ENCODE measurements at regions not wholly inside any gene's neighbourhood (a gene's known extent, or its start where the extent isn't known, plus 50 kb on each side); places are given as distances from the start of the nearest gene placed in this dataset.

GRCh38 chr3:159245871-159246270, 444.0 kb downstream of the MFSD1 start:
- Histone ChIP-seq H3K4me1 (ENCODE audit: low read length) (no peaks in the 10 kb centered on the region), H3K9me3 (replicated peaks; ENCODE audit: insufficient read depth, low read length) (no peaks in the 10 kb centered on the region), H3K9me2 (replicated peaks; ENCODE audit: insufficient read depth, low read length) (no peaks in the 10 kb centered on the region), H3K27me3 (replicated peaks; ENCODE audit: insufficient read depth, low read length) (no peaks in the 10 kb centered on the region), H2AFZ (ENCODE audit: low read length) (no peak overlapping the region), H3K4me2 (ENCODE audit: low read depth, low read length) (no peak overlapping the region), H3K36me3 (replicated peaks; ENCODE audit: insufficient read depth, low read length) (no peaks in the 10 kb centered on the region), H3K27ac (ENCODE audit: low read length) (no peak overlapping the region), H4K20me1 (ENCODE audit: insufficient read depth, low read length) (no peaks in the 10 kb centered on the region), H3K9ac (ENCODE audit: low read length) (no peak overlapping the region), H3K4me3 (ENCODE audit: low read length) (no peak overlapping the region), H3K79me2 (ENCODE audit: low read length) (no peaks in the 10 kb centered on the region), H3F3A (ENCODE audit: insufficient read depth, low read length) (no peaks in the 10 kb centered on the region)
- TF ChIP-seq EZH2 (optimal IDR thresholded peaks at IDR 0.05; ENCODE audit: low read depth, low read length) (no peak), EZH2phosphoT487 (IDR thresholded peaks at IDR 0.05; ENCODE audit: low read length) (no peak)
- TF ChIP-seq, protein P1, sequence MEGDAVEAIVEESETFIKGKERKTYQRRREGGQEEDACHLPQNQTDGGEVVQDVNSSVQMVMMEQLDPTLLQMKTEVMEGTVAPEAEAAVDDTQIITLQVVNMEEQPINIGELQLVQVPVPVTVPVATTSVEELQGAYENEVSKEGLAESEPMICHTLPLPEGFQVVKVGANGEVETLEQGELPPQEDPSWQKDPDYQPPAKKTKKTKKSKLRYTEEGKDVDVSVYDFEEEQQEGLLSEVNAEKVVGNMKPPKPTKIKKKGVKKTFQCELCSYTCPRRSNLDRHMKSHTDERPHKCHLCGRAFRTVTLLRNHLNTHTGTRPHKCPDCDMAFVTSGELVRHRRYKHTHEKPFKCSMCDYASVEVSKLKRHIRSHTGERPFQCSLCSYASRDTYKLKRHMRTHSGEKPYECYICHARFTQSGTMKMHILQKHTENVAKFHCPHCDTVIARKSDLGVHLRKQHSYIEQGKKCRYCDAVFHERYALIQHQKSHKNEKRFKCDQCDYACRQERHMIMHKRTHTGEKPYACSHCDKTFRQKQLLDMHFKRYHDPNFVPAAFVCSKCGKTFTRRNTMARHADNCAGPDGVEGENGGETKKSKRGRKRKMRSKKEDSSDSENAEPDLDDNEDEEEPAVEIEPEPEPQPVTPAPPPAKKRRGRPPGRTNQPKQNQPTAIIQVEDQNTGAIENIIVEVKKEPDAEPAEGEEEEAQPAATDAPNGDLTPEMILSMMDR (IDR thresholded peaks at IDR 0.05; ENCODE audit: low read length) = no peak
- DNase-seq = no peak

- Histone ChIP-seq H3K27ac (ENCODE audit: low read length) (no peak overlapping the region), H4K20me1 (ENCODE audit: insufficient read depth, low read length) (no peaks in the 10 kb centered on the region), H3K9me2 (replicated peaks; ENCODE audit: insufficient read depth, low read length) (no peaks in the 10 kb centered on the region), H3K4me1 (ENCODE audit: low read length) (no peaks in the 10 kb centered on the region), H3F3A (ENCODE audit: insufficient read depth, low read length) (no peaks in the 10 kb centered on the region), H3K36me3 (replicated peaks; ENCODE audit: insufficient read depth, low read length) (no peaks in the 10 kb centered on the region), H3K9ac (ENCODE audit: low read length) (no peak overlapping the region), H2AFZ (ENCODE audit: low read length) (no peak overlapping the region), H3K9me3 (replicated peaks; ENCODE audit: insufficient read depth, low read length) (no peaks in the 10 kb centered on the region), H3K4me3 (ENCODE audit: low read length) (no peak overlapping the region), H3K27me3 (replicated peaks; ENCODE audit: insufficient read depth, low read length) (no peaks in the 10 kb centered on the region), H3K79me2 (ENCODE audit: low read length) (no peaks in the 10 kb centered on the region), H3K4me2 (ENCODE audit: low read depth, low read length) (no peak overlapping the region)
- TF ChIP-seq EZH2 (optimal IDR thresholded peaks at IDR 0.05; ENCODE audit: low read depth, low read length) (no peak), EZH2phosphoT487 (IDR thresholded peaks at IDR 0.05; ENCODE audit: low read length) (no peak)
- TF ChIP-seq, protein P1 (IDR thresholded peaks at IDR 0.05; ENCODE audit: low read length) = no peak
- no peak for DNase-seq
Observed at GRCh38 chr3:159246385-159246784, 444.5 kb downstream of the MFSD1 start.

GRCh38 chr3:159249472-159250174, 447.8 kb downstream of the MFSD1 start:
- no peaks in the 10 kb centered on the region for H3K79me2 ChIP-seq (ENCODE audit: low read length)
- no peaks in the 10 kb centered on the region for H3K36me3 ChIP-seq (replicated peaks; ENCODE audit: insufficient read depth, low read length)
- H3K27ac ChIP-seq (ENCODE audit: low read length) = no peak overlapping the region
- TF ChIP-seq, protein P1 (IDR thresholded peaks at IDR 0.05; ENCODE audit: low read length) = no peak
- no peak for TF ChIP-seq EZH2phosphoT487 (IDR thresholded peaks at IDR 0.05; ENCODE audit: low read length)
- TF ChIP-seq EZH2 (optimal IDR thresholded peaks at IDR 0.05; ENCODE audit: low read depth, low read length) = no peak
- no peak overlapping the region for H2AFZ ChIP-seq (ENCODE audit: low read length)
- no peak overlapping the region for H3K4me2 ChIP-seq (ENCODE audit: low read depth, low read length)
- no peaks in the 10 kb centered on the region for H3K4me1 ChIP-seq (ENCODE audit: low read length)
- H3K9me2 ChIP-seq (replicated peaks; ENCODE audit: insufficient read depth, low read length) = no peaks in the 10 kb centered on the region
- no peak overlapping the region for H3K4me3 ChIP-seq (ENCODE audit: low read length)
- no peaks in the 10 kb centered on the region for H3K9me3 ChIP-seq (replicated peaks; ENCODE audit: insufficient read depth, low read length)
- H3K9ac ChIP-seq (ENCODE audit: low read length) = no peak overlapping the region
- no peak for DNase-seq
- H3F3A ChIP-seq (ENCODE audit: insufficient read depth, low read length) = no peaks in the 10 kb centered on the region
- H4K20me1 ChIP-seq (ENCODE audit: insufficient read depth, low read length) = no peaks in the 10 kb centered on the region
- H3K27me3 ChIP-seq (replicated peaks; ENCODE audit: insufficient read depth, low read length) = no peaks in the 10 kb centered on the region

Data from MM.1S (cell line).